ENCODE measurements at regions not wholly inside any gene's neighbourhood (a gene's known extent, or its start where the extent isn't known, plus 50 kb on each side); places are given as distances from the start of the nearest gene placed in this dataset.

DNA sequence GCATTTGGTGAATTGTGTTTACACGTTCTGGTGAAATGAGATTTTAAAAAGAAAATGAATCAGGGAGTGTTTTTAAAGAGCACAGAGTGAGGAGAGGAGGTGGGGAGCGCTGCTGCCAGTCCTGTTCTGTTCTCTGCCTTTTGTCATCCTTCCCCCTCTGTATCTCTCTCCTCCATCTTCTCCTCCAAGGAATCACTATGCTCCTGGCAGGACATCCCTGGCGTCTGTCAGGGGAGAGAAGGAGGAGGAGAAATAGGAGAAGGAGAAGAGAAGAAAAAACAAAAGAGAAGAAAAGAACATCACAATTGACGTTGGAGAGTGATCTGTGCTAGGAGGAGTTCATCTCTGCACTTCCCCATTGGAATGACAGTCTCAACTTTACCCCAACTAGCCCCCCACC, 627.6 kb upstream of the TBL1XR1 start:
- peak; percentile 31; the same call in 2 of the 3 replicates for ATAC-seq
- TF ChIP-seq SNAI2 (CRISPR knock-in tag; IDR thresholded peaks at IDR 0.05) (peak; percentile 53; the same call in 1 of the 2 replicates), CSDC2 (CRISPR knock-in tag; IDR thresholded peaks at IDR 0.05) (no peak)

- ATAC-seq = no peak
- no peak for TF ChIP-seq ZNF8 (CRISPR knock-in tag; IDR thresholded peaks at IDR 0.05)
Measured at GRCh38 chr3:177826253-177826652, 629.0 kb upstream of the TBL1XR1 start.

DNA sequence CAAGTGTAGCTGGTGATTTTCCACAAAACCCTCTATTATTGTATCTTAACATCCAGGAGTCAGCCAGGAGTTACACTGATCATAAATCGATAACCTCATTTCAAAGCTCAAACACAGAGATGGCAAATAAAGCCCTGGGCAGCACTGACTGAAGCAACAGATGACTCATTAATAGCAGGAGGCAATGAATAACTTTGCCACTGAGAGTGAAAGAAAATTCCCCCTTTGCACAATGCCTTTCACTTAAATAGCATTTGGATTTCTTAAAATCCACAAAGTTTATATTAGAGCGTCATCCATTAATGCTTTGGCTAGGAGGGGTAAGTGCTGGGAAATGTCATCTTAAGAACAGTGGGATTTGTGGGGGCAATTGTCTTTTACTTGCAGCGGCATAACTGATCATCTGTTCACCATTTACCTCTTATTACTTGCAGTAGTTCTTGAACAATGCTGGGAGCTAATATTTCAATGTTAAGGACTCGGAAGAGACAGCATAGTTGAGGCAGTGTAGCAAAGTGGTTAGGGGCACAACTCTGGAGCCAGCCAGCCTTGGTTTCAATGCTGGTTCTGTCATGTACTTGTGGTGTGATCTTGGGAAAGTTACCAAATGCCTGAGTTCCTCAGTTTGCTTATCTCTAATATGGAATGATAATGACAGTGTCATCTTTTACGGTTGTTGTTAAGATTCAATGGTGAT, 630.4 kb upstream of the TBL1XR1 start:
- peak; percentile 49; the same call in 2 of the 3 replicates for ATAC-seq
- TF ChIP-seq ZNF70 (CRISPR knock-in tag; IDR thresholded peaks at IDR 0.05) (no peak), ZNF565 (CRISPR knock-in tag; conservative IDR thresholded peaks at IDR 0.05; ENCODE audit: low read depth) (no peak), CREB5 (CRISPR knock-in tag; IDR thresholded peaks at IDR 0.05; ENCODE audit: low read depth) (no peak), ARNTL (CRISPR knock-in tag; IDR thresholded peaks at IDR 0.05; ENCODE audit: borderline replicate concordance, low read depth) (no peak), ZC3H10 (CRISPR knock-in tag; IDR thresholded peaks at IDR 0.05) (no peak), BACH2 (CRISPR knock-in tag; IDR thresholded peaks at IDR 0.05; ENCODE audit: borderline replicate concordance) (no peak), ISL1 (CRISPR knock-in tag; IDR thresholded peaks at IDR 0.05) (peak; percentile 80)
- TF ChIP-seq, protein P1, sequence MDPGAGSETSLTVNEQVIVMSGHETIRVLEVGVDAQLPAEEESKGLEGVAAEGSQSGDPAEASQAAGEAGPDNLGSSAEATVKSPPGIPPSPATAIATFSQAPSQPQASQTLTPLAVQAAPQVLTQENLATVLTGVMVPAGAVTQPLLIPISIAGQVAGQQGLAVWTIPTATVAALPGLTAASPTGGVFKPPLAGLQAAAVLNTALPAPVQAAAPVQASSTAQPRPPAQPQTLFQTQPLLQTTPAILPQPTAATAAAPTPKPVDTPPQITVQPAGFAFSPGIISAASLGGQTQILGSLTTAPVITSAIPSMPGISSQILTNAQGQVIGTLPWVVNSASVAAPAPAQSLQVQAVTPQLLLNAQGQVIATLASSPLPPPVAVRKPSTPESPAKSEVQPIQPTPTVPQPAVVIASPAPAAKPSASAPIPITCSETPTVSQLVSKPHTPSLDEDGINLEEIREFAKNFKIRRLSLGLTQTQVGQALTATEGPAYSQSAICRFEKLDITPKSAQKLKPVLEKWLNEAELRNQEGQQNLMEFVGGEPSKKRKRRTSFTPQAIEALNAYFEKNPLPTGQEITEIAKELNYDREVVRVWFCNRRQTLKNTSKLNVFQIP (CRISPR knock-in tag; IDR thresholded peaks at IDR 0.05; ENCODE audit: borderline replicate concordance, low read depth) = no peak

GRCh38 chr3:177828208-177828565, 630.9 kb upstream of the TBL1XR1 start:
- TF ChIP-seq, protein P1 (CRISPR knock-in tag; IDR thresholded peaks at IDR 0.05; ENCODE audit: borderline replicate concordance, low read depth) = no peak
- TF ChIP-seq ZC3H10 (CRISPR knock-in tag; IDR thresholded peaks at IDR 0.05) = no peak
- no peak for TF ChIP-seq CREB5 (CRISPR knock-in tag; IDR thresholded peaks at IDR 0.05; ENCODE audit: low read depth)
- TF ChIP-seq, protein P2, sequence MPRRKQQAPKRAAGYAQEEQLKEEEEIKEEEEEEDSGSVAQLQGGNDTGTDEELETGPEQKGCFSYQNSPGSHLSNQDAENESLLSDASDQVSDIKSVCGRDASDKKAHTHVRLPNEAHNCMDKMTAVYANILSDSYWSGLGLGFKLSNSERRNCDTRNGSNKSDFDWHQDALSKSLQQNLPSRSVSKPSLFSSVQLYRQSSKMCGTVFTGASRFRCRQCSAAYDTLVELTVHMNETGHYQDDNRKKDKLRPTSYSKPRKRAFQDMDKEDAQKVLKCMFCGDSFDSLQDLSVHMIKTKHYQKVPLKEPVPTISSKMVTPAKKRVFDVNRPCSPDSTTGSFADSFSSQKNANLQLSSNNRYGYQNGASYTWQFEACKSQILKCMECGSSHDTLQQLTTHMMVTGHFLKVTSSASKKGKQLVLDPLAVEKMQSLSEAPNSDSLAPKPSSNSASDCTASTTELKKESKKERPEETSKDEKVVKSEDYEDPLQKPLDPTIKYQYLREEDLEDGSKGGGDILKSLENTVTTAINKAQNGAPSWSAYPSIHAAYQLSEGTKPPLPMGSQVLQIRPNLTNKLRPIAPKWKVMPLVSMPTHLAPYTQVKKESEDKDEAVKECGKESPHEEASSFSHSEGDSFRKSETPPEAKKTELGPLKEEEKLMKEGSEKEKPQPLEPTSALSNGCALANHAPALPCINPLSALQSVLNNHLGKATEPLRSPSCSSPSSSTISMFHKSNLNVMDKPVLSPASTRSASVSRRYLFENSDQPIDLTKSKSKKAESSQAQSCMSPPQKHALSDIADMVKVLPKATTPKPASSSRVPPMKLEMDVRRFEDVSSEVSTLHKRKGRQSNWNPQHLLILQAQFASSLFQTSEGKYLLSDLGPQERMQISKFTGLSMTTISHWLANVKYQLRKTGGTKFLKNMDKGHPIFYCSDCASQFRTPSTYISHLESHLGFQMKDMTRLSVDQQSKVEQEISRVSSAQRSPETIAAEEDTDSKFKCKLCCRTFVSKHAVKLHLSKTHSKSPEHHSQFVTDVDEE (CRISPR knock-in tag; IDR thresholded peaks at IDR 0.05) = no peak
- no peak for TF ChIP-seq RARB (CRISPR knock-in tag; IDR thresholded peaks at IDR 0.05)
- no peak for TF ChIP-seq ZNF8 (CRISPR knock-in tag; IDR thresholded peaks at IDR 0.05)
- TF ChIP-seq, protein P3, sequence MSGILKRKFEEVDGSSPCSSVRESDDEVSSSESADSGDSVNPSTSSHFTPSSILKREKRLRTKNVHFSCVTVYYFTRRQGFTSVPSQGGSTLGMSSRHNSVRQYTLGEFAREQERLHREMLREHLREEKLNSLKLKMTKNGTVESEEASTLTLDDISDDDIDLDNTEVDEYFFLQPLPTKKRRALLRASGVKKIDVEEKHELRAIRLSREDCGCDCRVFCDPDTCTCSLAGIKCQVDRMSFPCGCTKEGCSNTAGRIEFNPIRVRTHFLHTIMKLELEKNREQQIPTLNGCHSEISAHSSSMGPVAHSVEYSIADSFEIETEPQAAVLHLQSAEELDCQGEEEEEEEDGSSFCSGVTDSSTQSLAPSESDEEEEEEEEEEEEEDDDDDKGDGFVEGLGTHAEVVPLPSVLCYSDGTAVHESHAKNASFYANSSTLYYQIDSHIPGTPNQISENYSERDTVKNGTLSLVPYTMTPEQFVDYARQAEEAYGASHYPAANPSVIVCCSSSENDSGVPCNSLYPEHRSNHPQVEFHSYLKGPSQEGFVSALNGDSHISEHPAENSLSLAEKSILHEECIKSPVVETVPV (CRISPR knock-in tag; IDR thresholded peaks at IDR 0.05) = no peak
- no peak for TF ChIP-seq TCF4 (CRISPR knock-in tag; IDR thresholded peaks at IDR 0.05; ENCODE audit: borderline replicate concordance)
- TF ChIP-seq ZFP30 (CRISPR knock-in tag; IDR thresholded peaks at IDR 0.05) = no peak
- no peak for TF ChIP-seq OSR1 (CRISPR knock-in tag; IDR thresholded peaks at IDR 0.05)
- TF ChIP-seq ARNTL (CRISPR knock-in tag; IDR thresholded peaks at IDR 0.05; ENCODE audit: borderline replicate concordance, low read depth) = no peak
- TF ChIP-seq ESRRG (CRISPR knock-in tag; IDR thresholded peaks at IDR 0.05) = no peak
- no peak for ATAC-seq

Data from SK-N-SH treated with all-trans-retinoic acid at 6 μM for 48 hours (cell line).